ENCODE measurements at regions not wholly inside any gene's neighbourhood (a gene's known extent, or its start where the extent isn't known, plus 50 kb on each side); places are given as distances from the start of the nearest gene placed in this dataset.

GRCh38 chr18:55092166-55092565 lies 132.9 kb upstream of the CCDC68 start:
- DNase-seq (ENCODE audit: low read depth) = no peak

GRCh38 chr18:55090564-55091188 lies 131.4 kb upstream of the CCDC68 start:
- no peak for DNase-seq (ENCODE audit: low read depth)

GRCh38 chr18:55089610-55090009 lies 130.3 kb upstream of the CCDC68 start:
- DNase-seq (ENCODE audit: low read depth) = no peak

- no peak for DNase-seq (ENCODE audit: low read depth)
Measured at GRCh38 chr18:55088561-55088960, 129.3 kb upstream of the CCDC68 start.

- no peak for DNase-seq (ENCODE audit: low read depth)
Measured at GRCh38 chr18:55088000-55088401, 128.7 kb upstream of the CCDC68 start.

- no peak for DNase-seq (ENCODE audit: low read depth)
Measured at GRCh38 chr18:55086906-55087305, 127.6 kb upstream of the CCDC68 start.

- DNase-seq (ENCODE audit: low read depth) = no peak
Measured at GRCh38 chr18:55085557-55086285, 126.5 kb upstream of the CCDC68 start.

GRCh38 chr18:55084550-55084949 lies 125.3 kb upstream of the CCDC68 start:
- no peak for DNase-seq (ENCODE audit: low read depth)

- no peak for DNase-seq (ENCODE audit: low read depth)
Measured at GRCh38 chr18:55083461-55083860, 124.2 kb upstream of the CCDC68 start.

- no peak for DNase-seq (ENCODE audit: low read depth)
Measured at GRCh38 chr18:55079481-55080355, 120.5 kb upstream of the CCDC68 start.

GRCh38 chr18:55079067-55079466 lies 119.8 kb upstream of the CCDC68 start:
- no peak for DNase-seq (ENCODE audit: low read depth)

GRCh38 chr18:55078303-55078932 lies 119.2 kb upstream of the CCDC68 start:
- DNase-seq (ENCODE audit: low read depth) = no peak

GRCh38 chr18:55076643-55077218 lies 117.5 kb upstream of the CCDC68 start:
- no peak for DNase-seq (ENCODE audit: low read depth)

- no peak for DNase-seq (ENCODE audit: low read depth)
Measured at GRCh38 chr18:55073834-55074233, 114.6 kb upstream of the CCDC68 start.

GRCh38 chr18:55073116-55073515 lies 113.9 kb upstream of the CCDC68 start:
- no peak for DNase-seq (ENCODE audit: low read depth)

- no peak for DNase-seq (ENCODE audit: low read depth)
Measured at GRCh38 chr18:55072698-55073097, 113.4 kb upstream of the CCDC68 start.

GRCh38 chr18:55072181-55072580 lies 112.9 kb upstream of the CCDC68 start:
- no peak for DNase-seq (ENCODE audit: low read depth)

- no peak for DNase-seq (ENCODE audit: low read depth)
Measured at GRCh38 chr18:55069497-55069896, 110.2 kb upstream of the CCDC68 start.

GRCh38 chr18:55064760-55065159 lies 105.5 kb upstream of the CCDC68 start:
- no peak for DNase-seq (ENCODE audit: low read depth)

GRCh38 chr18:55064073-55064472 lies 104.8 kb upstream of the CCDC68 start:
- DNase-seq (ENCODE audit: low read depth) = no peak

- DNase-seq (ENCODE audit: low read depth) = no peak
Measured at GRCh38 chr18:55054021-55054990, 95.0 kb upstream of the CCDC68 start.

All from RPMI7951 (cell line).